ENCODE measurements at regions not wholly inside any gene's neighbourhood (a gene's known extent, or its start where the extent isn't known, plus 50 kb on each side); places are given as distances from the start of the nearest gene placed in this dataset.

DNA sequence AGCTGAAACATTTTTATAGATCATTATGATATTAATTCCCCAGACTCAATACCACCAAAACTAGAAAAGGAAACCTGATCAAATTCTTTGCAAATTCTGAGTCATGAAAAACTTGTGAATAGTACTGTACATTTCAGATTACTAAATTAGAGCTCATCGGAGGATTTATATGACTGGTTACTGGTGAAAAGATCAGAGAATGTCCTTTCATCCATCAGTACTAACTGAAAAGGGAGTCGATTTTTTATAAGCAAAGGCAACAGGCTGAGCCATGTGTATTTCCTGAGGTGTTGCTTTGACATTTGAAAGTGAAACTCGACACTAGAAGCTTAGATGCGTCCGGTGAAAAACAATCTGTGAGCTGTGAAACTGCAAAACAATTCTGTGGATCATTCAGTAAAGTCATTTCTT, 155.7 kb downstream of the TNFSF18 start:
- TF ChIP-seq POLR2A (IDR thresholded peaks at IDR 0.05; ENCODE audit: low read depth, low read length) (no peak), POLR2AphosphoS5 (IDR thresholded peaks at IDR 0.05; ENCODE audit: low read depth, low read length) (no peak), POU2F2 (IDR thresholded peaks at IDR 0.05; ENCODE audit: low read depth, low read length) (no peak), SPI1 (IDR thresholded peaks at IDR 0.05; ENCODE audit: low read depth, low read length) (no peak), TAF1 (IDR thresholded peaks at IDR 0.05; ENCODE audit: low read depth, low read length) (no peak), PAX5 (IDR thresholded peaks at IDR 0.05; ENCODE audit: insufficient read depth, low read length, severe bottlenecking) (no peak)
